Endothelial cell of umbilical vein (primary cell): ENCODE measurements at regions not wholly inside any gene's neighbourhood (a gene's known extent, or its start where the extent isn't known, plus 50 kb on each side); places are given as distances from the start of the nearest gene placed in this dataset.

Experiments used
- EZH2 ChIP-seq: IDR thresholded peaks from 2 replicates; pipeline ENCODE4 v1.6.1; 2012; ENCODE audit warnings: borderline replicate concordance, low read depth, mild to moderate bottlenecking, moderate library complexity, low read length, inconsistent platforms; ENCODE audit not compliant: severe bottlenecking
- POLR2A ChIP-seq: IDR thresholded peaks from 2 replicates; pipeline ENCODE4 v1.6.1; 2012; ENCODE audit warnings: low read depth, mild to moderate bottlenecking, control low read depth, low read length
- TF ChIP-seq, protein P1 (sequence below), 2 donors: IDR thresholded peaks; 1 replicate in 1 of 2; 2 replicates in 1 of 2; pipeline ENCODE4 v1.5.1; 2011; ENCODE audit warnings: low read length in 2 of 2, mild to moderate bottlenecking in 2 of 2, moderate library complexity in 2 of 2, control low read depth in 1 of 2, inconsistent platforms in 1 of 2, low read depth in 1 of 2; ENCODE audit not compliant: insufficient read depth in 1 of 2; ENCODE audit errors: extremely low read depth in 1 of 2

DNA sequence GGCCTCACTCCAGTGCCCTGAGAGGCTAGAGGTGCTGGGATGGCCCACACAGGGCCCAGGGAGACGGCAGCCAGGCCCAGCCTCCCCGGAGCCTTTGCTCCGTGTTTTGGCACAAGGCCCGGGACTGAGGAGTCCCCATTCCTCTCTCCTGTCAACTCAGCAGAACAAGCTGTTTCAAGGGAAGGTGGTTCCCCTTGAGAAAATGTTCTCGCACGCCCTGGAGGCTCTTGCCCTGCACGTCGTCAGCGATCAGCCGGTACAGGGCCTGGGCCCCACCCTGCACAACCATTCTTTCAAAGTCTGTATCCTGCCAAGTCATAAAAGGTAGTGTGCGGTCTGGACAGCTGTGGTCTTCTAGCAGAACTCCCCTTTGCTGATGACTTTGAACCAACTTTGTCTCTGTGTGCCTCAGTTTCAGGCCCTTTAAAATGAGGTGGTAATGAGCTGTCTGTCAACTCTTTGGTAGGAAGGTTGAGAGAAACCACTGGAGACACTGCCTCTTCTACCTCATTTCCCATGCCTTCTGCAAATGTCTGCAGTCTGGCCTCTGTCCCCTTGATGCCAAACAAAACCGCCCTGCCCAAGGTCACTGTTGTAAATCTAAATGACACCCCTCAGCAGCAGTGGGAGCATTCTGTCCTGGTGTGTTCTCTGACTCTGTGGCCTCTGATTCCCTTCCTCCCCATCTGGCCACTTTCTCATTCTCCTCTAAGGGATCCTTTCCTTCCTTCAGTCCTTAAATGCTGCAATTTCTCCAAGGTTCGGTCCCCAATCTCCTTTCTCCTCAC, 138.6 kb upstream of the JUN start:
- TF ChIP-seq, protein P1, sequence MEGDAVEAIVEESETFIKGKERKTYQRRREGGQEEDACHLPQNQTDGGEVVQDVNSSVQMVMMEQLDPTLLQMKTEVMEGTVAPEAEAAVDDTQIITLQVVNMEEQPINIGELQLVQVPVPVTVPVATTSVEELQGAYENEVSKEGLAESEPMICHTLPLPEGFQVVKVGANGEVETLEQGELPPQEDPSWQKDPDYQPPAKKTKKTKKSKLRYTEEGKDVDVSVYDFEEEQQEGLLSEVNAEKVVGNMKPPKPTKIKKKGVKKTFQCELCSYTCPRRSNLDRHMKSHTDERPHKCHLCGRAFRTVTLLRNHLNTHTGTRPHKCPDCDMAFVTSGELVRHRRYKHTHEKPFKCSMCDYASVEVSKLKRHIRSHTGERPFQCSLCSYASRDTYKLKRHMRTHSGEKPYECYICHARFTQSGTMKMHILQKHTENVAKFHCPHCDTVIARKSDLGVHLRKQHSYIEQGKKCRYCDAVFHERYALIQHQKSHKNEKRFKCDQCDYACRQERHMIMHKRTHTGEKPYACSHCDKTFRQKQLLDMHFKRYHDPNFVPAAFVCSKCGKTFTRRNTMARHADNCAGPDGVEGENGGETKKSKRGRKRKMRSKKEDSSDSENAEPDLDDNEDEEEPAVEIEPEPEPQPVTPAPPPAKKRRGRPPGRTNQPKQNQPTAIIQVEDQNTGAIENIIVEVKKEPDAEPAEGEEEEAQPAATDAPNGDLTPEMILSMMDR (IDR thresholded peaks at IDR 0.05; ENCODE audit: extremely low read depth in 1 of 2, insufficient read depth in 1 of 2, low read depth in 1 of 2, low read length in 2 of 2) = no peak
- TF ChIP-seq POLR2A (no peak), EZH2 (no peak)
